ENCODE measurements at regions not wholly inside any gene's neighbourhood (a gene's known extent, or its start where the extent isn't known, plus 50 kb on each side); places are given as distances from the start of the nearest gene placed in this dataset.

DNA sequence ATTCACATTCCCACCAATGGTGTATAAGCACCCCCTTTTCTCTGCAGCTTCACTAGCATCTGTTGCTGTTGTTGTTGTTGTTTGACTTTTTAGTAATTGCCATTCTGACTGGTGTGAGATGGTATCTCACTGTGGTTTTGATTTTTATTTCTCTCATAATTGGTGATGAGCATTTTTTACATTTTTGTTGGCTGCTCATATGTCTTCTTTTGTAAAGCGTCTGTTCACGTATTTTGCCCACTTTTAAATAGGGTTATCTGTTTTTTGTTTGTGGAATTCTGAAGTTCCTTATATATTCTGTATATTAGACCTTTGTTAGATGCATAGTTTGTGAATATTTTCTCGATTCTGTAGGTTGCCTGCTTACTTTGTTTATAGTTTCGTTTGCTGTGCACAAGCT lies 278.4 kb upstream of the TNP1 start:
- no peak for DNase-seq (ENCODE audit: low read depth)
- no peak overlapping the region for H3K4me3 ChIP-seq (ENCODE audit: low read depth, low read length)
- TF ChIP-seq POLR2A (IDR thresholded peaks at IDR 0.05; ENCODE audit: extremely low read depth, insufficient read length): no peak
- no peak for TF ChIP-seq MAX (IDR thresholded peaks at IDR 0.05; ENCODE audit: low read depth, low read length)
- TF ChIP-seq, protein P1, sequence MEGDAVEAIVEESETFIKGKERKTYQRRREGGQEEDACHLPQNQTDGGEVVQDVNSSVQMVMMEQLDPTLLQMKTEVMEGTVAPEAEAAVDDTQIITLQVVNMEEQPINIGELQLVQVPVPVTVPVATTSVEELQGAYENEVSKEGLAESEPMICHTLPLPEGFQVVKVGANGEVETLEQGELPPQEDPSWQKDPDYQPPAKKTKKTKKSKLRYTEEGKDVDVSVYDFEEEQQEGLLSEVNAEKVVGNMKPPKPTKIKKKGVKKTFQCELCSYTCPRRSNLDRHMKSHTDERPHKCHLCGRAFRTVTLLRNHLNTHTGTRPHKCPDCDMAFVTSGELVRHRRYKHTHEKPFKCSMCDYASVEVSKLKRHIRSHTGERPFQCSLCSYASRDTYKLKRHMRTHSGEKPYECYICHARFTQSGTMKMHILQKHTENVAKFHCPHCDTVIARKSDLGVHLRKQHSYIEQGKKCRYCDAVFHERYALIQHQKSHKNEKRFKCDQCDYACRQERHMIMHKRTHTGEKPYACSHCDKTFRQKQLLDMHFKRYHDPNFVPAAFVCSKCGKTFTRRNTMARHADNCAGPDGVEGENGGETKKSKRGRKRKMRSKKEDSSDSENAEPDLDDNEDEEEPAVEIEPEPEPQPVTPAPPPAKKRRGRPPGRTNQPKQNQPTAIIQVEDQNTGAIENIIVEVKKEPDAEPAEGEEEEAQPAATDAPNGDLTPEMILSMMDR (IDR thresholded peaks at IDR 0.05; ENCODE audit: low read depth, low read length): no peak

DNA sequence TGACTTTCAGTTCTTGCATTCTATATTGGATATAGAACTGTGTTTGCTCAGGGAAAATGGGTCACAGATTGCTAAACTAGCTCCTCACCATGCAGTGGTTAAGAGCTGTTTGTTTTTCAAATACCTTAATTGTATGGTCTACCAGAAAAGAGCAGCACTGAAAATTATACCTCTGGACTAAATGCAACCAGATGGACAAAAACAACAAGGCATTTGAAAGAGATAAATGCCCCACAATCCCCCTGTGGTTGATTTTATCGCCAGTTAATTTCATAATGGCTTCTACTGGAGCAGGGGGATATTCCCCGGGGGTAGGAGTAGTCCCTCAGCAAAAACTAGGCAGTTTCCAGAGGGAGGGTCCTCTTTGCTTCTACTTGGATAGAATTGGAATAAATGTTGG lies 267.9 kb upstream of the TNP1 start:
- no peak for DNase-seq (ENCODE audit: low read depth)
- no peak overlapping the region for H3K4me3 ChIP-seq (ENCODE audit: low read depth, low read length)
- no peak for TF ChIP-seq POLR2A (IDR thresholded peaks at IDR 0.05; ENCODE audit: extremely low read depth, insufficient read length)
- TF ChIP-seq, protein P1 (IDR thresholded peaks at IDR 0.05; ENCODE audit: low read depth, low read length): no peak
- TF ChIP-seq MAX (IDR thresholded peaks at IDR 0.05; ENCODE audit: low read depth, low read length): no peak
- TF ChIP-seq MYC (IDR thresholded peaks at IDR 0.05; ENCODE audit: low read depth, low read length): no peak

- TF ChIP-seq MAX (IDR thresholded peaks at IDR 0.05; ENCODE audit: low read depth, low read length): no peak
- DNase-seq (ENCODE audit: low read depth): no peak
Observed at GRCh38 chr2:217125014-217125413, 265.1 kb upstream of the TNP1 start.

DNA sequence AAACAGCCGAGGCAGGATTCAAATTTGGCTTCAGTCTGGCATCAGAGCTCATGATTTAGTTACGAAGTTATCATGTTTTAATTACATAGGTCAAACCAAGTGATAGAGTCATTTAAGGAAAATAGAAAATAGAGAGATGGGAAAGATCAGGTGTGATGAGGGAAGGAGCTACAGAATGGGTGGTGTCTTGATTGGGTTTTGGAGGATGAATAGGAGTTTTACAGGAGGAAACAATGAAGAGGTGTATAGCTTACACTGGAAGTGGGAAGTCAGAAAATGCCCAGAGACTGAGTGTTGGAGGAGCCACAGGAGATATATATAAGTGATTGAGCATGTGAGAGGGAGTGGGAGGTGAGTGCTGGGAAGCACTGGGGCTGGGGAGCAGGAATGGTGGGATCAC lies 264.2 kb upstream of the TNP1 start:
- no peak overlapping the region for H3K4me3 ChIP-seq (ENCODE audit: low read depth, low read length)
- DNase-seq (ENCODE audit: low read depth): no peak
- TF ChIP-seq MYC (IDR thresholded peaks at IDR 0.05; ENCODE audit: low read depth, low read length) (no peak), MAX (IDR thresholded peaks at IDR 0.05; ENCODE audit: low read depth, low read length) (no peak), POLR2A (IDR thresholded peaks at IDR 0.05; ENCODE audit: extremely low read depth, insufficient read length) (no peak)
- TF ChIP-seq, protein P1 (IDR thresholded peaks at IDR 0.05; ENCODE audit: low read depth, low read length): no peak

More at GRCh38 chr2:217125014-217125413, 265.1 kb upstream of the TNP1 start:
- H3K4me3 ChIP-seq (ENCODE audit: low read depth, low read length): no peak overlapping the region

DNA sequence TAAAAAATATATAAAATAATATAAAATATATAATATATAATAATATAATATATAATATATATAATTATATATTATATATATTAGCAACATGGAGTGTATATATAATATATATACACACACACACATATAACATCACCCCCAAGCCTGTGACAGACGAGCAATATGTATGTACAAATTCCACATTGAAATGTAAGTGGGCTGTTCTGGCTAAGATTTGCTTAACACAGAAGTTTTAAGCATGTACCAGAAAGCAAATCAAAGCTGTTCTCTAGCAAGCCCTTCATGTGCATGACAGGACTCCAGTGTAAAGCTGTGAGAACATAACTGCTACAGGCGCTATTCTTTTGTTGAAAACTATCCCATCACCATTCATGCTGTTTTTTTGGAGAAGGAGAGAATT lies 261.7 kb upstream of the TNP1 start:
- no peak for DNase-seq (ENCODE audit: low read depth)
- no peak overlapping the region for H3K4me3 ChIP-seq (ENCODE audit: low read depth, low read length)
- TF ChIP-seq MYC (IDR thresholded peaks at IDR 0.05; ENCODE audit: low read depth, low read length) (no peak), POLR2A (IDR thresholded peaks at IDR 0.05; ENCODE audit: extremely low read depth, insufficient read length) (no peak), MAX (IDR thresholded peaks at IDR 0.05; ENCODE audit: low read depth, low read length) (no peak)
- TF ChIP-seq, protein P1 (IDR thresholded peaks at IDR 0.05; ENCODE audit: low read depth, low read length): no peak

GRCh38 chr2:217120429-217120828 lies 260.6 kb upstream of the TNP1 start:
- DNase-seq (ENCODE audit: low read depth): no peak
- H3K4me3 ChIP-seq (ENCODE audit: low read depth, low read length): no peak overlapping the region
- TF ChIP-seq POLR2A (IDR thresholded peaks at IDR 0.05; ENCODE audit: extremely low read depth, insufficient read length) (no peak), MAX (IDR thresholded peaks at IDR 0.05; ENCODE audit: low read depth, low read length) (no peak), MYC (IDR thresholded peaks at IDR 0.05; ENCODE audit: low read depth, low read length) (no peak)
- TF ChIP-seq, protein P1 (IDR thresholded peaks at IDR 0.05; ENCODE audit: low read depth, low read length): no peak

All from NB4 (cell line).